ENCODE measurements at regions not wholly inside any gene's neighbourhood (a gene's known extent, or its start where the extent isn't known, plus 50 kb on each side); places are given as distances from the start of the nearest gene placed in this dataset.

- Histone ChIP-seq H3K4me1 (ENCODE audit: control insufficient read depth, insufficient read depth, low read length) (peaks cover 19% of the 10 kb centered on the region), H3K9me3 (ENCODE audit: control insufficient read depth, insufficient read depth, low read depth, low read length) (no peaks in the 10 kb centered on the region), H3K36me3 (ENCODE audit: control insufficient read depth in 2 of 2, insufficient read depth in 1 of 2, low read length in 2 of 2) (no peaks in the 10 kb centered on the region), H3K27ac (ENCODE audit: extremely low read depth, low read depth, low read length) (no peak overlapping the region; the same call in 1 of the 2 replicates), H3K4me3 (ENCODE audit: low read depth, low read length) (no peak overlapping the region)
- CTCF ChIA-PET, result interaction anchor here (0.6 to 5.7 kb wide), 6 partner anchors 13 to 517 kb away, joined by 3 to 28 read pairs (median 9); no protein-coding TSS in a partner anchor
- POLR2A ChIA-PET, result no interaction called here
- TF ChIP-seq TRIM28 (IDR thresholded peaks at IDR 0.05; ENCODE audit: borderline replicate concordance, low read length) (peak; percentile 89), GLIS2 (tag by site-specific recombination; IDR thresholded peaks at IDR 0.05) (peak; percentile 24; the same call in 1 of the 2 replicates), HOXA7 (CRISPR knock-in tag; IDR thresholded peaks at IDR 0.05; ENCODE audit: borderline replicate concordance) (no peak), ZNF292 (tag by site-specific recombination; IDR thresholded peaks at IDR 0.05; ENCODE audit: borderline replicate concordance, low read depth) (no peak), PRDM10 (tag by site-specific recombination; IDR thresholded peaks at IDR 0.05) (peak; percentile 69), BCL11A (tag by site-specific recombination; IDR thresholded peaks at IDR 0.05; ENCODE audit: low read depth) (0 out of 2 replicates have a peak, but pooled peaks have one; percentile 24), ZNF76 (tag by site-specific recombination; IDR thresholded peaks at IDR 0.05; ENCODE audit: borderline replicate concordance, low read depth) (peak; percentile 70), KLF16 (tag by site-specific recombination; IDR thresholded peaks at IDR 0.05) (peak; percentile 69; the same call in 1 of the 2 replicates), ZNF785 (tag by site-specific recombination; IDR thresholded peaks at IDR 0.05) (no peak), ZFHX2 (tag by site-specific recombination; conservative IDR thresholded peaks at IDR 0.05) (peak; percentile 36; the same call in 1 of the 2 replicates), ZNF132 (tag by site-specific recombination; IDR thresholded peaks at IDR 0.05; ENCODE audit: borderline replicate concordance) (no peak), ZNF530 (tag by site-specific recombination; IDR thresholded peaks at IDR 0.05; ENCODE audit: low read depth) (no peak), ZNF585B (tag by site-specific recombination; IDR thresholded peaks at IDR 0.05) (no peak), ZBTB21 (tag by site-specific recombination; IDR thresholded peaks at IDR 0.05) (peak; percentile 45; the same call in 1 of the 2 replicates), ZSCAN4 (tag by site-specific recombination; IDR thresholded peaks at IDR 0.05) (peak; percentile 34; the same call in 1 of the 2 replicates), KLF8 (tag by site-specific recombination; IDR thresholded peaks at IDR 0.05) (peak; percentile 74), ZBTB17 (tag by site-specific recombination; IDR thresholded peaks at IDR 0.05) (peak; percentile 94), ZNF175 (tag by site-specific recombination; IDR thresholded peaks at IDR 0.05) (no peak), ZBTB11 (tag by site-specific recombination; conservative IDR thresholded peaks at IDR 0.05; ENCODE audit: low read depth) (peak; percentile 59), ZNF658 (tag by site-specific recombination; IDR thresholded peaks at IDR 0.05) (no peak), SP3 (tag by site-specific recombination; IDR thresholded peaks at IDR 0.05) (peak; percentile 27; the same call in 1 of the 2 replicates), ZNF555 (tag by site-specific recombination; conservative IDR thresholded peaks at IDR 0.05) (no peak)
- TF ChIP-seq, protein P1, sequence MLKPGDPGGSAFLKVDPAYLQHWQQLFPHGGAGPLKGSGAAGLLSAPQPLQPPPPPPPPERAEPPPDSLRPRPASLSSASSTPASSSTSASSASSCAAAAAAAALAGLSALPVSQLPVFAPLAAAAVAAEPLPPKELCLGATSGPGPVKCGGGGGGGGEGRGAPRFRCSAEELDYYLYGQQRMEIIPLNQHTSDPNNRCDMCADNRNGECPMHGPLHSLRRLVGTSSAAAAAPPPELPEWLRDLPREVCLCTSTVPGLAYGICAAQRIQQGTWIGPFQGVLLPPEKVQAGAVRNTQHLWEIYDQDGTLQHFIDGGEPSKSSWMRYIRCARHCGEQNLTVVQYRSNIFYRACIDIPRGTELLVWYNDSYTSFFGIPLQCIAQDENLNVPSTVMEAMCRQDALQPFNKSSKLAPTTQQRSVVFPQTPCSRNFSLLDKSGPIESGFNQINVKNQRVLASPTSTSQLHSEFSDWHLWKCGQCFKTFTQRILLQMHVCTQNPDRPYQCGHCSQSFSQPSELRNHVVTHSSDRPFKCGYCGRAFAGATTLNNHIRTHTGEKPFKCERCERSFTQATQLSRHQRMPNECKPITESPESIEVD (tag by site-specific recombination; IDR thresholded peaks at IDR 0.05), result peak; percentile 94
- TF ChIP-seq, protein P2, sequence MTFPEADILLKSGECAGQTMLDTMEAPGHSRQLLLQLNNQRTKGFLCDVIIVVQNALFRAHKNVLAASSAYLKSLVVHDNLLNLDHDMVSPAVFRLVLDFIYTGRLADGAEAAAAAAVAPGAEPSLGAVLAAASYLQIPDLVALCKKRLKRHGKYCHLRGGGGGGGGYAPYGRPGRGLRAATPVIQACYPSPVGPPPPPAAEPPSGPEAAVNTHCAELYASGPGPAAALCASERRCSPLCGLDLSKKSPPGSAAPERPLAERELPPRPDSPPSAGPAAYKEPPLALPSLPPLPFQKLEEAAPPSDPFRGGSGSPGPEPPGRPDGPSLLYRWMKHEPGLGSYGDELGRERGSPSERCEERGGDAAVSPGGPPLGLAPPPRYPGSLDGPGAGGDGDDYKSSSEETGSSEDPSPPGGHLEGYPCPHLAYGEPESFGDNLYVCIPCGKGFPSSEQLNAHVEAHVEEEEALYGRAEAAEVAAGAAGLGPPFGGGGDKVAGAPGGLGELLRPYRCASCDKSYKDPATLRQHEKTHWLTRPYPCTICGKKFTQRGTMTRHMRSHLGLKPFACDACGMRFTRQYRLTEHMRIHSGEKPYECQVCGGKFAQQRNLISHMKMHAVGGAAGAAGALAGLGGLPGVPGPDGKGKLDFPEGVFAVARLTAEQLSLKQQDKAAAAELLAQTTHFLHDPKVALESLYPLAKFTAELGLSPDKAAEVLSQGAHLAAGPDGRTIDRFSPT (tag by site-specific recombination; IDR thresholded peaks at IDR 0.05), result peak; percentile 52; the same call in 1 of the 2 replicates
Measured at GRCh38 chr6:165846123-165846966, 183.3 kb upstream of the PDE10A start.

Data from HEK293 (cell line).